GM21717 (cell line): ENCODE measurements at regions not wholly inside any gene's neighbourhood (a gene's known extent, or its start where the extent isn't known, plus 50 kb on each side); places are given as distances from the start of the nearest gene placed in this dataset.

Experiments used
- ATAC-seq: cut with Tn5 transposase; IDR thresholded peaks from one replicate; pipeline ENCODE4 v1.9.1; 2021; ENCODE audit warnings: mild to moderate bottlenecking, moderate library complexity; ENCODE audit not compliant: unreplicated experiment

- no peak for ATAC-seq
Observed at GRCh38 chr20:56949318-56949717, 317.1 kb downstream of the BMP7 start.

- ATAC-seq: no peak
Observed at GRCh38 chr20:56952258-56953047, 314.0 kb downstream of the BMP7 start.

DNA sequence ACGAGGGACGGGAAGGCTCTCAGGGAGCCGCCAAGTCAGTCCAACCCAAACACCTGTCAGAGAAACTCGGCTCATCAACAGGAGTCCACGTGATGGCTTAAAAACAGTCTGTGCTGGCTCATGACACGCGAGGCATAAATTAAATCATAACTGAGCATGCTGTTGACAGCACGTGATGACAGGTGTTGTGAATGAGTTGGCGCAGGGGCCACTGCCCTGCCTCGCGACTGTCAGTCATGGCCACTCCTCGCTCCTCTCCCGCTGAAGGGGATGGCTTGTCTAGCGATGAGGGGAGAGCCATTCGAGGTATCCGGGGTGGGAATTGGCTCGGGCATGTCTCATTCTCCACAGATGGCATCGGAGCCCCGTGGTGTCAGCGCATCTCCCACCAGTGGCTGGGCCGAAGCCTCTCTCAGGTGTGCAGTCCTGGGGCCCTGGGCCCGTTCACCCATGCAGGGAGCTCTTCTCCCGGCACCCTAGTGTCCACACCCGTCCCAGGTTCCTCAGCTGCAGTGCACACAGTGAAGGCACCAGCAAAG is 313.3 kb downstream of the BMP7 start:
- no peak for ATAC-seq

DNA sequence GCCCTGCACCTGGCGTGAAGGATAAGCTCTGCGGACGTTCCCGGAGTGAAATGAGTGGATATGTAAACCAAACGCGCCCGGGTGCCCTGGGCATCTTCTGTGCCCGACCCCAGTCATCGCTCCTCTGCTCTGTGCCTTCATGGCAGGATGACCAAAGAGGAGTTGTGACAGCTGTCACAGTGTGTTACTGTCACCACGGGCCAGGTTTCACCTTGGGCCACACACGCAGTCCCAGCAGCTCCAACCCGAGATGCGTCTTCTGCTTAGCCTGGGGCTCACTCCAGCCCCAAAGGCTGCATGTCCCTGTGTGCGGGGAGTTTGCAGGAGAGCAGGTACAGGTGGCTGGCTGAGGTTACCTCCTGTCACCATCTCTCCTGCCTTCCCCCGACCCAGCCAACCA is 311.6 kb downstream of the BMP7 start:
- no peak for ATAC-seq

DNA sequence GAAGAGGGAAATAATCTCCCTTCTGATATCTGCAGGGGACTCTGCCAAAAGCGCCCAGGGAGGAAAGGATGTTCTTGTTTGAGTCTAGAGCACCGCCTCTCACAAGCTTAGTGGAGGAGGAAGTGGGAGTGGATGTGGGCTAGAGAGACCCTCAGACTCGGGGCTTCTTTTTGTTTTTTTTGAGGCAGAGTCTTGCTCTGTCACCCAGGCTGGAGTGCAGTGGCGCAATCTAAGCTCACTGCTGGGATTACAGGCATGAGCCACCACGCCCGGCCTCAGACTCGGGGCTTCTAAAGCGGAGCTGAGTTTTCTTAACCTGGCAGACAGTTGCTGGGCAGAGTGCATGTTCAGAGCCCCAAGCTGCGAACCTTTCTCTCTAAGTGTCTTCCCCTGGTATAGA is 310.8 kb downstream of the BMP7 start:
- no peak for ATAC-seq

DNA sequence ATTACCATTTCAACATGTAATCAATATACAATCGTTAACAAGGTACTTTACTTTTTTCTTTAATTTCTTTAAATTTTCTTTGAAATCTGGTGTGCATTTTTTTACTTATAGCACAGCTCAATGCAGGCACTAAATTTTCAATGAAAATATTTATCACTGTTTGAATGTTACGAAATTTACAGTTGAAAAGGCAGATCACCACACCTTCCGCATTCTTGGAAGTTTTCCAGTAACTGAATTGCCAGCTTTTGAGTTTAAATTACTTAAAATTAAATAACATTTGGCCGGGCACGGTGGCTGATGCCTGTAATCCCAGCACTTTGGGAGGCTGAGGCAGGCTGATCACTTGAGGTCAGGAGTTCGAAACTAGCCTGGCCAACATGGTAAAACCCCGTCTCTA is 309.9 kb downstream of the BMP7 start:
- ATAC-seq: no peak

- no peak for ATAC-seq
Observed at GRCh38 chr20:56957737-56958553, 308.5 kb downstream of the BMP7 start.

GRCh38 chr20:56964901-56965300 is 301.5 kb downstream of the BMP7 start:
- ATAC-seq: no peak

DNA sequence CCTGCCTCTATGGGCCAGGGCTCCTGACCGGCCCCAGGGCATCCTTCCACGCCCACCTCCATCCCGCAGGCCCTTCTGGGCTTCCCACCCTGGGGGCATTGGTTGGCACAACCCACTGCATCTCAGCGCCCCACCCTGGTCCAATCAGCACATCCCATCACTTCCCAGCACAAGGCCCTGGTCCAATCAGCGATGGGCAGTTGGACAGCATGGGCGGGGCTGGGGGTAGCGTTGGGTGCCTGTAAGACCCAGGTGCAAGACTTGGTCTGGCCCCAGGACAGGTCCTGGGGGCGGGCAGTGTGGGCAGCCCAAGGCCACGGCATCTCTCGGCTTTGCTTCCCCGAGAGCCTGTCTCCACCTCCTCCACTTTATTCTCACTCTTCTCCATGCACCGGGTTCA is 298.5 kb downstream of the BMP7 start:
- no peak for ATAC-seq

DNA sequence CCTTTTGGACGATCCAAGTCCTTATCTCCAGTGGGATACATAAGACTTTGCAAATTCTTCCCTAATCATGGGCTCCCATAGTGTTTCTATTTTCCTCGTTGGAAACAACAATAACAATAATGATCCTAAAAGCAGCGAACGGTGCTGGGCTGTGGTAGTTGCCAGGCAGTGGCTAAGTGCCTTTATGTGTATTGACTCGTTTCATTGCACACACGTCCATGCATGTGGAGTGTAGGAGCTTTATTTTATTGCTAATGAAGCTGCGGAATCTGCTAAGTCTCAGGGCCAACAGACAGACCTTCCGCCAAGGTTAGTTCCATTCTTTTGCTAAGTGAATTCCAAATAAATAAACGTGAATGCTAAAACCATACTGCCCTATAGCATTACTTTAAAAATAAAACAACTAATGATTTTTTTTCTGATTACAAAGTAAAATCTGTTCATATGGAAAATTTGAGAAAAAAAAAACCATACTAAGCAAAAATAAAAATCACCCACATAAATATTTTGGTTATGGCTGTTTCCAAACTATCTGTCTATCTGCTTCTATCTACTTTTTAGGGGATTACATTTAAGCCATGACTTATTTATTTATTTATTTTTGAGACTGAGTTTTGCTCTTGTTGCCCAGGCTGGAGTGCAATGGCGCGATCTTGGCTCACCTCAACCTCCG is 297.9 kb downstream of the BMP7 start:
- no peak for ATAC-seq

- no peak for ATAC-seq
Observed at GRCh38 chr20:56974499-56975250, 291.8 kb downstream of the BMP7 start.

GRCh38 chr20:56975838-56976237 is 290.6 kb downstream of the BMP7 start:
- ATAC-seq: no peak

DNA sequence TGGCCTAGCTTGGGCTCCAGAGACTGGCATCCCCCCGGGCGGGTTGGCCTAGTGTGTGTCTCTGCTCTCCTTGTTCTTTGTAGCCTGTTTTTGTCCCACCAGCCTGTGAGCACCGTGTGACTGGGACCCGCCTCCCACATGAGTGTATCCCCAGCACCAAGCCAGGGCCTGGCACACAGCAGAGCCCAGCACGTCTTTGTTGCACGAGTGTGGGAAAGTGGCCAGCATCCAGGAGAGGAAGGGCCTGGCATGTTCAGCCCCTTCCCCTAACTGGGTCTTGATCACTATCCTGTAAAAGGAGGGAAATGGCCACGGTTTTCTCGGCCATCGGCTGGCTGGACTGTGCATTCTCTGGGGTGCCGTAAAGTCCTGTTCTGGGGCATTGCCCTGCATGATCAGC is 290.1 kb downstream of the BMP7 start:
- ATAC-seq: no peak

GRCh38 chr20:56978475-56978874 is 288.0 kb downstream of the BMP7 start:
- ATAC-seq: no peak

DNA sequence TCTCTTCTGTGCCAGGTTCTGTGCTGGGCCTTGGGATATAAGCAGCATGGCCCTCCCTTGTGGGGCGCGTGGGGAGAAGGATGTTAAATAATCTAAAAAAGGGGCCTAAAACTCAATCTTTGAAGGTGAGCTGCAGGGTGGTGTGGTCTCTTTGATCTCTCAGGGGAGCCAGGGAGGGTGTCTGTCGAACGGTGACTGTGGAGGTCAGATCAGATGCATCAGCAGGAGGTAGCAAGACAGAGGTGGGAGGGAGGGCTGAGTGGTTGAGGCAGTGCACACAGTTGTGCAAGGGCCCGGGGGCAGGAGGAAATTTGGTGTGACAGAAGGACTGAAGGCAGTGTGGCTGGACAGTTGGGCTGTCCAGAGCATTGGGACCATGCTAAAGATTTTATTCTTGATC is 287.3 kb downstream of the BMP7 start:
- no peak for ATAC-seq

- no peak for ATAC-seq
Observed at GRCh38 chr20:56981301-56981700, 285.1 kb downstream of the BMP7 start.

DNA sequence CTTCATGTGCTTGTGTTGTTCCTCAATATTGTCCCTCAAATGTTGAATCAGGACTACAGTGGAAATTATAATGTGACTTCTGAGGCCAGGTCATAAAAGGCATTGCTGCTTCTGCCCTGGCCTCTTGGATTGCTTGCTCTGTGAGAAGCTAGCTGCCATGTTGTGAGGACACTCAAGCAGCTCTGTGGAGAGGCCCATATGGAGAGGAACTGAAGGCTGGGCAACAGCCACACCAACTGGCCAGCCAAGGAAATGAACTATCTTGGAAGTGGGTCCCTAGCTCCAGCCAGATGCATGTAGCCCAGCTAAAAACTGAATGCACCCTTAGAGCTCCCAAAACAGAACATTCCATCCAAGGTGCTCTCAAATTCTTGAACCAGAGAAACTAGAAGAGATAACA is 282.6 kb downstream of the BMP7 start:
- no peak for ATAC-seq

GRCh38 chr20:56985066-56985685 is 281.3 kb downstream of the BMP7 start:
- ATAC-seq: no peak

GRCh38 chr20:56986476-56986875 is 280.0 kb downstream of the BMP7 start:
- no peak for ATAC-seq
